ENCODE measurements at regions not wholly inside any gene's neighbourhood (a gene's known extent, or its start where the extent isn't known, plus 50 kb on each side); places are given as distances from the start of the nearest gene placed in this dataset.

DNA sequence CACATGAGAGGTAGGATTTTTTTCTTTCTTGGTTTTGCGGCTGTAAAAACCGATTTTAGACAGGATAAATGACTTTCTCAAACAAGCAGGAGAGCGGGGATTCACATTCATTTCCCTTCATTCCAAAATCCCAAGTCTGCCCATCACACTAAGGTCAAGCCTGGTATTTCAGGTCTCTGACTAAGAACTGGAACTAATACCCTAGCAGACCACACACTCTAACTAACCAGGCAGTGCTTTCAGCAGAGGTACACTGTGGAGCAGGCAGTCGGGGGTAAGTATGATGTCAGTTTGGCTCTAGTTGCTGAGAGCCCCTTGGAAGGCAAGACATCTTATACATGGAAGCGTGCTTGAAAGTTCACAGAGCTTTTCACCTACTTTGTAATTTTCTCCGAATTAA is 128.1 kb upstream of the LHCGR start:
- TF ChIP-seq, protein P1, sequence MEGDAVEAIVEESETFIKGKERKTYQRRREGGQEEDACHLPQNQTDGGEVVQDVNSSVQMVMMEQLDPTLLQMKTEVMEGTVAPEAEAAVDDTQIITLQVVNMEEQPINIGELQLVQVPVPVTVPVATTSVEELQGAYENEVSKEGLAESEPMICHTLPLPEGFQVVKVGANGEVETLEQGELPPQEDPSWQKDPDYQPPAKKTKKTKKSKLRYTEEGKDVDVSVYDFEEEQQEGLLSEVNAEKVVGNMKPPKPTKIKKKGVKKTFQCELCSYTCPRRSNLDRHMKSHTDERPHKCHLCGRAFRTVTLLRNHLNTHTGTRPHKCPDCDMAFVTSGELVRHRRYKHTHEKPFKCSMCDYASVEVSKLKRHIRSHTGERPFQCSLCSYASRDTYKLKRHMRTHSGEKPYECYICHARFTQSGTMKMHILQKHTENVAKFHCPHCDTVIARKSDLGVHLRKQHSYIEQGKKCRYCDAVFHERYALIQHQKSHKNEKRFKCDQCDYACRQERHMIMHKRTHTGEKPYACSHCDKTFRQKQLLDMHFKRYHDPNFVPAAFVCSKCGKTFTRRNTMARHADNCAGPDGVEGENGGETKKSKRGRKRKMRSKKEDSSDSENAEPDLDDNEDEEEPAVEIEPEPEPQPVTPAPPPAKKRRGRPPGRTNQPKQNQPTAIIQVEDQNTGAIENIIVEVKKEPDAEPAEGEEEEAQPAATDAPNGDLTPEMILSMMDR (IDR thresholded peaks at IDR 0.05; ENCODE audit: low read depth, low read length), result no peak
- DNase-seq (ENCODE audit: low read depth in 2 of 2), result no peak
- no peak overlapping the region for H3K4me3 ChIP-seq (replicated peaks in 1 of 2; ENCODE audit: low read depth in 2 of 2, low read length in 2 of 2)

- DNase-seq (ENCODE audit: low read depth in 2 of 2), result no peak
- TF ChIP-seq, protein P1 (IDR thresholded peaks at IDR 0.05; ENCODE audit: low read depth, low read length), result no peak
- no peak overlapping the region for H3K4me3 ChIP-seq (replicated peaks in 1 of 2; ENCODE audit: low read depth in 2 of 2, low read length in 2 of 2)
These were observed 118.8 kb upstream of the LHCGR start for GRCh38 chr2:48874282-48874681.

DNA sequence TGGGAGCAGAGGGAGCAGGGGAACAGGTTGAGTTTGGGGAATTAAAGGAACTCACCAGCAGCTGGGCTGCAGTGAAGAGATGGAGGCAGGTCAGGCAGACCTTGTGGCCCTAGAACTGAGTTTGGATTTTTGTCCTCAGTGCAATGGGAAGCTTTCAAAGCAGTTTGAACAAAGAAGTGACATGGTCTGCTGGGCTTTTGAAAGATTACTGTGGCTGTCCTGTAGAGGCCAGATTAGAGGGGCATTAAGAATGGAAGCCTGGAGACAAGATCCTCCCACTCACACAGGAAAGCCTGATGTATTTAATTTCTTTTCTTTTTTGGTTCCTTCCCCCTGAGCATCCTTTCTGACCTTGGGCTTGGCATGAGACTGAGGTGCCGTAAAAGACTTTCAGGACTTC is 118.1 kb upstream of the LHCGR start:
- DNase-seq (ENCODE audit: low read depth in 2 of 2), result no peak
- TF ChIP-seq, protein P1 (IDR thresholded peaks at IDR 0.05; ENCODE audit: low read depth, low read length), result no peak
- H3K4me3 ChIP-seq (replicated peaks in 1 of 2; ENCODE audit: low read depth in 2 of 2, low read length in 2 of 2), result no peak overlapping the region

GRCh38 chr2:48870942-48871341 is 115.4 kb upstream of the LHCGR start:
- no peak overlapping the region for H3K4me3 ChIP-seq (replicated peaks in 1 of 2; ENCODE audit: low read depth in 2 of 2, low read length in 2 of 2)
- TF ChIP-seq, protein P1 (IDR thresholded peaks at IDR 0.05; ENCODE audit: low read depth, low read length), result no peak
- DNase-seq (ENCODE audit: low read depth in 2 of 2), result no peak

- DNase-seq (ENCODE audit: low read depth in 2 of 2), result no peak
- TF ChIP-seq, protein P1 (IDR thresholded peaks at IDR 0.05; ENCODE audit: low read depth, low read length), result no peak
These were observed 115.0 kb upstream of the LHCGR start for GRCh38 chr2:48870503-48870902.

GRCh38 chr2:48865704-48866103 is 110.2 kb upstream of the LHCGR start:
- TF ChIP-seq, protein P1 (IDR thresholded peaks at IDR 0.05; ENCODE audit: low read depth, low read length), result no peak
- DNase-seq (ENCODE audit: low read depth in 2 of 2), result no peak
- H3K4me3 ChIP-seq (replicated peaks in 1 of 2; ENCODE audit: low read depth in 2 of 2, low read length in 2 of 2), result no peak overlapping the region

More at GRCh38 chr2:48870503-48870902, 115.0 kb upstream of the LHCGR start:
- no peak overlapping the region for H3K4me3 ChIP-seq (replicated peaks in 1 of 2; ENCODE audit: low read depth in 2 of 2, low read length in 2 of 2)

- DNase-seq (ENCODE audit: low read depth in 2 of 2), result peak in 1 of 2 donors; percentile 38
- TF ChIP-seq, protein P1 (IDR thresholded peaks at IDR 0.05; ENCODE audit: low read depth, low read length), result no peak
These were observed 104.9 kb upstream of the LHCGR start for GRCh38 chr2:48860380-48860779.

More at GRCh38 chr2:48860380-48860779, 104.9 kb upstream of the LHCGR start:
- H3K4me3 ChIP-seq (replicated peaks in 1 of 2; ENCODE audit: low read depth in 2 of 2, low read length in 2 of 2), result no peak overlapping the region

All from cardiac fibroblast (primary cell).